RWPE1 (cell line): ENCODE measurements at regions not wholly inside any gene's neighbourhood (a gene's known extent, or its start where the extent isn't known, plus 50 kb on each side); places are given as distances from the start of the nearest gene placed in this dataset.

Experiments
- CTCF ChIA-PET: fragments of 350-600 bp; sonication (Branson Sonifier 250); formaldehyde crosslinking; extraction: SDS; loops from one replicate; lab custom pipeline; 2021; lab: Yijun Ruan, JAX
- POLR2A ChIA-PET: fragments of 400-600 bp; formaldehyde crosslinking; extraction: SDS; loops from one replicate; lab custom pipeline; 2020; ENCODE audit warnings: antibody characterized with exemption; ENCODE audit not compliant: low non-redundant PET; lab: Yijun Ruan, JAX
- DNase-seq: peaks from one replicate; pipeline ENCODE4 v3.0.0; 2012; ENCODE audit warnings: low spot score
- H3K27ac ChIP-seq: fragments of 450-650 bp; 2 replicates; pipeline ENCODE4 v1.5.1; 2017
- TF ChIP-seq, protein P1 (sequence below): fragments of 450-650 bp; conservative IDR thresholded peaks from 2 replicates; pipeline ENCODE4 v1.5.1; 2017; ENCODE audit warnings: low read depth, mild to moderate bottlenecking

GRCh38 chr2:45209875-45210274 lies 200.6 kb upstream of the SIX2 start:
- no peak for DNase-seq
- TF ChIP-seq, protein P1, sequence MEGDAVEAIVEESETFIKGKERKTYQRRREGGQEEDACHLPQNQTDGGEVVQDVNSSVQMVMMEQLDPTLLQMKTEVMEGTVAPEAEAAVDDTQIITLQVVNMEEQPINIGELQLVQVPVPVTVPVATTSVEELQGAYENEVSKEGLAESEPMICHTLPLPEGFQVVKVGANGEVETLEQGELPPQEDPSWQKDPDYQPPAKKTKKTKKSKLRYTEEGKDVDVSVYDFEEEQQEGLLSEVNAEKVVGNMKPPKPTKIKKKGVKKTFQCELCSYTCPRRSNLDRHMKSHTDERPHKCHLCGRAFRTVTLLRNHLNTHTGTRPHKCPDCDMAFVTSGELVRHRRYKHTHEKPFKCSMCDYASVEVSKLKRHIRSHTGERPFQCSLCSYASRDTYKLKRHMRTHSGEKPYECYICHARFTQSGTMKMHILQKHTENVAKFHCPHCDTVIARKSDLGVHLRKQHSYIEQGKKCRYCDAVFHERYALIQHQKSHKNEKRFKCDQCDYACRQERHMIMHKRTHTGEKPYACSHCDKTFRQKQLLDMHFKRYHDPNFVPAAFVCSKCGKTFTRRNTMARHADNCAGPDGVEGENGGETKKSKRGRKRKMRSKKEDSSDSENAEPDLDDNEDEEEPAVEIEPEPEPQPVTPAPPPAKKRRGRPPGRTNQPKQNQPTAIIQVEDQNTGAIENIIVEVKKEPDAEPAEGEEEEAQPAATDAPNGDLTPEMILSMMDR: no peak
- CTCF ChIA-PET: no interaction called here
- H3K27ac ChIP-seq: no peak overlapping the region
- POLR2A ChIA-PET: no interaction called here

- no peak overlapping the region for H3K27ac ChIP-seq
- ChIA-PET POLR2A (no interaction called here), CTCF (no interaction called here)
- no peak for DNase-seq
- TF ChIP-seq, protein P1: no peak
Observed at GRCh38 chr2:45209302-45209701, 200.1 kb upstream of the SIX2 start.

DNA sequence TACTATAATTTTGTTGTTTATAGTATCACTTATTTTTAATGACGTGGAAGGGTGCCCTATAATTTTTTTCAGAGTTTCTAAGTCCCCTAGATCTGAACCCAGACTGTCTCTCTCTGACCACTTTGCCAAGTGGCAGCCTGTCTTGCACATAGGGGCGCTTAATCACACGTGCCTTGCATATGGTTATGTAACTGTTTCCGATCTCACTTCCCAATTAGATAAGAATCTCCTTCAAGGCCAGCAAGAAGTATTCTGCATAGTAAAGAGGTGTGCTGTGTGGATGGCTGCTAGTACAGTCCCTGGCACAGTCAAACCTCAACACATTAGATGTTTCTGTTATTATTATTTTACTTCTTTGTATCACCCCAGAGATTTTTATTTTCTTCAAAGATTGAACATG lies 197.8 kb upstream of the SIX2 start:
- CTCF ChIA-PET: no interaction called here
- TF ChIP-seq, protein P1: no peak
- DNase-seq: no peak
- POLR2A ChIA-PET: no interaction called here
- no peak overlapping the region for H3K27ac ChIP-seq

GRCh38 chr2:45205985-45206384 lies 196.7 kb upstream of the SIX2 start:
- CTCF ChIA-PET: no interaction called here
- POLR2A ChIA-PET: no interaction called here
- DNase-seq: no peak

GRCh38 chr2:45205480-45205879 lies 196.2 kb upstream of the SIX2 start:
- TF ChIP-seq, protein P1: no peak
- DNase-seq: no peak
- ChIA-PET CTCF (no interaction called here), POLR2A (no interaction called here)
- H3K27ac ChIP-seq: no peak overlapping the region

More at GRCh38 chr2:45205985-45206384, 196.7 kb upstream of the SIX2 start:
- TF ChIP-seq, protein P1: no peak
- no peak overlapping the region for H3K27ac ChIP-seq

DNA sequence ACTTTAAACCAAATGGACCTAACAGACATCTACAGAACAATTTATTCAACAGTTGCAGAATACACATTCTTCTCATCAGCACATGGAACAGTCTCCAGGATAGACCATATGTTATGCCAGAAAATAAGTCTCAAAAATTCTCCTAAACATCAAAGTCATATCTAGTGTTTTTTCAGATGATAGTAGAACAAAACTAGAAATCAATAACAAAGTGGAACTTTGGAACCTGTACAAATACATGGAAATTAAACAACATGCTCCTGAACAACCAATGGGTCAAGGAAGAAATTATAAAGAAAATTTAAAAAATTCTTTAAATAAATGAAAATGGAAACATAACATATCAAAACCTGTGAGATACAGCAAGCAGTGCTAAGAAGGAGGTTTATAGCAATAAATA lies 194.1 kb upstream of the SIX2 start:
- H3K27ac ChIP-seq: no peak overlapping the region
- CTCF ChIA-PET: no interaction called here
- TF ChIP-seq, protein P1: no peak
- DNase-seq: no peak
- POLR2A ChIA-PET: no interaction called here

DNA sequence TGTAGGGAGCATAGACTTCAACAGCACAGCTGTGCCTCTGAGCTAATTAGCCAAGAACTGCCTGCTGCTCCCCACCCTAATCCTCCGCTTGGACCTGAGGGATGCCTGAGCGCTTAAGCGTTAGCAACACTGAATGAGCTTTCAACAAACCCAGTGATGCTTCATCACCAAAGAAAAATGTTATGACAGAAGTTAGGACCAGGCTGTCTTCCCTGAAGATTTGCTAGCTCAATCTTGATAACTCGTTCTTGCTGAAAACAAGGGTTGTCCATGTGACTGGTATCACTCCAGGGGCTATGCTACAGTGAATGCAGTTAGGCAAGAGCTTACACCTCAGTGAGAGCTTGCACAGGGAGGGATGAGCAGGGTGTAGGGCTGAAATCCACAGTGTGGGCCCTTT lies 190.7 kb upstream of the SIX2 start:
- CTCF ChIA-PET: no interaction called here
- POLR2A ChIA-PET: no interaction called here
- TF ChIP-seq, protein P1: no peak
- DNase-seq: no peak
- no peak overlapping the region for H3K27ac ChIP-seq
